ENCODE measurements at regions not wholly inside any gene's neighbourhood (a gene's known extent, or its start where the extent isn't known, plus 50 kb on each side); places are given as distances from the start of the nearest gene placed in this dataset.

GRCh38 chr13:106814463-106814862, 246.5 kb upstream of the ARGLU1 start:
- H3K27ac ChIP-seq = no peak overlapping the region
- DNase-seq (ENCODE audit: low spot score in 2 of 2) = no peak
- H3K4me3 ChIP-seq = no peak overlapping the region
- no peaks in the 10 kb centered on the region for H3K9me3 ChIP-seq
- no peaks in the 10 kb centered on the region for H3K27me3 ChIP-seq
- no peaks in the 10 kb centered on the region for H3K36me3 ChIP-seq
- no peak for TF ChIP-seq POLR2AphosphoS5 (IDR thresholded peaks at IDR 0.05)
- no peak for TF ChIP-seq POLR2A (IDR thresholded peaks at IDR 0.05)
- no peak for TF ChIP-seq EP300 (IDR thresholded peaks at IDR 0.05)
- no peak for TF ChIP-seq CTCF (IDR thresholded peaks at IDR 0.05)
- no peaks in the 10 kb centered on the region for H3K4me1 ChIP-seq
- 65% methylated on average over 1 of the region's 1 CpG for WGBS

- TF ChIP-seq EP300 (IDR thresholded peaks at IDR 0.05) = no peak
- no peak for TF ChIP-seq POLR2AphosphoS5 (IDR thresholded peaks at IDR 0.05)
- TF ChIP-seq POLR2A (IDR thresholded peaks at IDR 0.05) = no peak
- no peak for TF ChIP-seq CTCF (IDR thresholded peaks at IDR 0.05)
- Histone ChIP-seq H3K4me3 (no peak overlapping the region), H3K27me3 (no peaks in the 10 kb centered on the region), H3K9me3 (no peaks in the 10 kb centered on the region), H3K27ac (no peak overlapping the region), H3K4me1 (no peaks in the 10 kb centered on the region), H3K36me3 (no peaks in the 10 kb centered on the region)
- 85% methylated on average over 3 of the region's 3 CpGs for WGBS
- no peak for DNase-seq (ENCODE audit: low spot score in 2 of 2)
Observed at GRCh38 chr13:106810069-106810468, 242.1 kb upstream of the ARGLU1 start.

- 71% methylated on average over 3 of the region's 3 CpGs for WGBS
- Histone ChIP-seq H3K9me3 (no peaks in the 10 kb centered on the region), H3K4me1 (no peaks in the 10 kb centered on the region), H3K27me3 (no peaks in the 10 kb centered on the region), H3K4me3 (no peak overlapping the region), H3K27ac (no peak overlapping the region), H3K36me3 (no peaks in the 10 kb centered on the region)
- TF ChIP-seq POLR2AphosphoS5 (IDR thresholded peaks at IDR 0.05) = no peak
- TF ChIP-seq CTCF (IDR thresholded peaks at IDR 0.05) = no peak
- no peak for TF ChIP-seq POLR2A (IDR thresholded peaks at IDR 0.05)
- TF ChIP-seq EP300 (IDR thresholded peaks at IDR 0.05) = no peak
- DNase-seq (ENCODE audit: low spot score in 2 of 2) = no peak
Observed at GRCh38 chr13:106804991-106805390, 237.1 kb upstream of the ARGLU1 start.

- Histone ChIP-seq H3K27ac (no peak overlapping the region), H3K9me3 (no peaks in the 10 kb centered on the region), H3K4me3 (no peak overlapping the region), H3K4me1 (no peaks in the 10 kb centered on the region), H3K27me3 (no peaks in the 10 kb centered on the region), H3K36me3 (no peaks in the 10 kb centered on the region)
- 73% methylated on average over 6 of the region's 6 CpGs for WGBS
- TF ChIP-seq POLR2A (IDR thresholded peaks at IDR 0.05) (no peak), EP300 (IDR thresholded peaks at IDR 0.05) (no peak), POLR2AphosphoS5 (IDR thresholded peaks at IDR 0.05) (no peak), CTCF (IDR thresholded peaks at IDR 0.05) (no peak)
- DNase-seq (ENCODE audit: low spot score in 2 of 2) = no peak
Observed at GRCh38 chr13:106802917-106803316, 235.0 kb upstream of the ARGLU1 start.

GRCh38 chr13:106799781-106800335, 231.9 kb upstream of the ARGLU1 start:
- Histone ChIP-seq H3K36me3 (no peaks in the 10 kb centered on the region), H3K4me3 (no peak overlapping the region), H3K9me3 (no peaks in the 10 kb centered on the region), H3K27me3 (no peaks in the 10 kb centered on the region), H3K27ac (no peak overlapping the region), H3K4me1 (no peaks in the 10 kb centered on the region)
- WGBS = 78% methylated on average over 10 of the region's 10 CpGs
- no peak for DNase-seq (ENCODE audit: low spot score in 2 of 2)
- TF ChIP-seq POLR2A (IDR thresholded peaks at IDR 0.05) = no peak
- TF ChIP-seq EP300 (IDR thresholded peaks at IDR 0.05) = no peak
- no peak for TF ChIP-seq CTCF (IDR thresholded peaks at IDR 0.05)
- no peak for TF ChIP-seq POLR2AphosphoS5 (IDR thresholded peaks at IDR 0.05)
